ENCODE measurements at regions not wholly inside any gene's neighbourhood (a gene's known extent, or its start where the extent isn't known, plus 50 kb on each side); places are given as distances from the start of the nearest gene placed in this dataset.
A peak's percentile ranks its signal among the peaks of the same experiment; 100 is the strongest.

GRCh38 chr1:58256546-58256945 lies 290.0 kb downstream of the OMA1 start:
- ATAC-seq (replicated peaks; ENCODE audit: extremely low read depth, poor library complexity, severe bottlenecking): no peak
- Mint-ChIP-seq H3K36me3 (ENCODE audit: insufficient read depth) (peaks cover 2% of the 10 kb centered on the region), H3K9me3 (no peaks in the 10 kb centered on the region), H3K27ac (ENCODE audit: low read depth) (no peak overlapping the region), H3K4me3 (no peak overlapping the region), H3K4me1 (no peaks in the 10 kb centered on the region), H3K27me3 (peaks cover 3% of the 10 kb centered on the region)
- no peak for DNase-seq (ENCODE audit: low spot score in 2 of 2)

GRCh38 chr1:58256041-58256440 lies 290.5 kb downstream of the OMA1 start:
- H3K36me3 Mint-ChIP-seq (ENCODE audit: insufficient read depth): peaks cover 2% of the 10 kb centered on the region
- no peaks in the 10 kb centered on the region for H3K4me1 Mint-ChIP-seq
- H3K9me3 Mint-ChIP-seq: no peaks in the 10 kb centered on the region
- H3K4me3 Mint-ChIP-seq: no peak overlapping the region
- no peak for DNase-seq (ENCODE audit: low spot score in 2 of 2)
- ATAC-seq (replicated peaks; ENCODE audit: extremely low read depth, poor library complexity, severe bottlenecking): no peak
- no peak overlapping the region for H3K27ac Mint-ChIP-seq (ENCODE audit: low read depth)
- H3K27me3 Mint-ChIP-seq: peaks cover 8% of the 10 kb centered on the region

GRCh38 chr1:58255192-58255591 lies 291.3 kb downstream of the OMA1 start:
- Mint-ChIP-seq H3K27me3 (peaks cover 10% of the 10 kb centered on the region), H3K36me3 (ENCODE audit: insufficient read depth) (peaks cover 2% of the 10 kb centered on the region), H3K4me1 (no peaks in the 10 kb centered on the region), H3K4me3 (no peak overlapping the region), H3K9me3 (no peaks in the 10 kb centered on the region), H3K27ac (ENCODE audit: low read depth) (no peak overlapping the region)
- ATAC-seq (replicated peaks; ENCODE audit: extremely low read depth, poor library complexity, severe bottlenecking): no peak
- DNase-seq (ENCODE audit: low spot score in 2 of 2): no peak

- H3K27me3 Mint-ChIP-seq: peaks cover 26% of the 10 kb centered on the region
- H3K9me3 Mint-ChIP-seq: no peaks in the 10 kb centered on the region
- H3K4me1 Mint-ChIP-seq: no peaks in the 10 kb centered on the region
- no peak overlapping the region for H3K4me3 Mint-ChIP-seq
- no peak overlapping the region for H3K27ac Mint-ChIP-seq (ENCODE audit: low read depth)
- no peak for ATAC-seq (replicated peaks; ENCODE audit: extremely low read depth, poor library complexity, severe bottlenecking)
- peaks cover 2% of the 10 kb centered on the region for H3K36me3 Mint-ChIP-seq (ENCODE audit: insufficient read depth)
- no peak for DNase-seq (ENCODE audit: low spot score in 2 of 2)
These were observed 295.0 kb downstream of the OMA1 start for GRCh38 chr1:58251430-58252073.

GRCh38 chr1:58250587-58250948 lies 296.0 kb downstream of the OMA1 start:
- H3K4me3 Mint-ChIP-seq: peak overlapping the region; percentile 67
- ATAC-seq (replicated peaks; ENCODE audit: extremely low read depth, poor library complexity, severe bottlenecking) (no peak), DNase-seq (ENCODE audit: low spot score in 2 of 2) (no peak)
- no peaks in the 10 kb centered on the region for H3K4me1 Mint-ChIP-seq
- no peaks in the 10 kb centered on the region for H3K36me3 Mint-ChIP-seq (ENCODE audit: insufficient read depth)
- peaks cover 32% of the 10 kb centered on the region for H3K27me3 Mint-ChIP-seq
- H3K9me3 Mint-ChIP-seq: no peaks in the 10 kb centered on the region
- no peak overlapping the region for H3K27ac Mint-ChIP-seq (ENCODE audit: low read depth)

GRCh38 chr1:58249737-58250586 lies 296.6 kb downstream of the OMA1 start:
- Mint-ChIP-seq H3K9me3 (no peaks in the 10 kb centered on the region), H3K36me3 (ENCODE audit: insufficient read depth) (no peaks in the 10 kb centered on the region), H3K4me1 (no peaks in the 10 kb centered on the region), H3K27ac (ENCODE audit: low read depth) (no peak overlapping the region), H3K4me3 (peak overlapping the region; percentile 67), H3K27me3 (peaks cover 32% of the 10 kb centered on the region)
- DNase-seq (ENCODE audit: low spot score in 2 of 2) (no peak), ATAC-seq (replicated peaks; ENCODE audit: extremely low read depth, poor library complexity, severe bottlenecking) (peak; percentile 24)

- H3K27me3 Mint-ChIP-seq: peaks cover 32% of the 10 kb centered on the region
- H3K4me3 Mint-ChIP-seq: peak overlapping the region; percentile 49
- no peaks in the 10 kb centered on the region for H3K36me3 Mint-ChIP-seq (ENCODE audit: insufficient read depth)
- H3K27ac Mint-ChIP-seq (ENCODE audit: low read depth): no peak overlapping the region
- H3K9me3 Mint-ChIP-seq: no peaks in the 10 kb centered on the region
- DNase-seq (ENCODE audit: low spot score in 2 of 2) (no peak), ATAC-seq (replicated peaks; ENCODE audit: extremely low read depth, poor library complexity, severe bottlenecking) (no peak)
- H3K4me1 Mint-ChIP-seq: no peaks in the 10 kb centered on the region
These were observed 297.2 kb downstream of the OMA1 start for GRCh38 chr1:58249388-58249736.

GRCh38 chr1:58248791-58249190 lies 297.7 kb downstream of the OMA1 start:
- peak overlapping the region; percentile 49 for H3K4me3 Mint-ChIP-seq

GRCh38 chr1:58248072-58248471 lies 298.5 kb downstream of the OMA1 start:
- Mint-ChIP-seq H3K4me3 (no peak overlapping the region), H3K36me3 (ENCODE audit: insufficient read depth) (no peaks in the 10 kb centered on the region), H3K27me3 (peaks cover 32% of the 10 kb centered on the region), H3K9me3 (no peaks in the 10 kb centered on the region), H3K27ac (ENCODE audit: low read depth) (no peak overlapping the region), H3K4me1 (no peaks in the 10 kb centered on the region)
- DNase-seq (ENCODE audit: low spot score in 2 of 2) (no peak), ATAC-seq (replicated peaks; ENCODE audit: extremely low read depth, poor library complexity, severe bottlenecking) (no peak)

More at GRCh38 chr1:58248791-58249190, 297.7 kb downstream of the OMA1 start:
- no peak for DNase-seq (ENCODE audit: low spot score in 2 of 2)
- peaks cover 32% of the 10 kb centered on the region for H3K27me3 Mint-ChIP-seq
- no peaks in the 10 kb centered on the region for H3K4me1 Mint-ChIP-seq
- no peak for ATAC-seq (replicated peaks; ENCODE audit: extremely low read depth, poor library complexity, severe bottlenecking)
- no peaks in the 10 kb centered on the region for H3K36me3 Mint-ChIP-seq (ENCODE audit: insufficient read depth)
- H3K27ac Mint-ChIP-seq (ENCODE audit: low read depth): no peak overlapping the region
- no peaks in the 10 kb centered on the region for H3K9me3 Mint-ChIP-seq

- no peak overlapping the region for H3K27ac Mint-ChIP-seq (ENCODE audit: low read depth)
- no peak for ATAC-seq (replicated peaks; ENCODE audit: extremely low read depth, poor library complexity, severe bottlenecking)
- H3K27me3 Mint-ChIP-seq: peaks cover 29% of the 10 kb centered on the region
- no peak for DNase-seq (ENCODE audit: low spot score in 2 of 2)
- no peaks in the 10 kb centered on the region for H3K36me3 Mint-ChIP-seq (ENCODE audit: insufficient read depth)
- H3K4me3 Mint-ChIP-seq: no peak overlapping the region
- no peaks in the 10 kb centered on the region for H3K9me3 Mint-ChIP-seq
- no peaks in the 10 kb centered on the region for H3K4me1 Mint-ChIP-seq
These were observed 300.0 kb downstream of the OMA1 start for GRCh38 chr1:58246549-58246948.

GRCh38 chr1:58244872-58245271 lies 301.7 kb downstream of the OMA1 start:
- Mint-ChIP-seq H3K27me3 (peaks cover 22% of the 10 kb centered on the region), H3K36me3 (ENCODE audit: insufficient read depth) (no peaks in the 10 kb centered on the region), H3K4me1 (no peaks in the 10 kb centered on the region), H3K27ac (ENCODE audit: low read depth) (no peak overlapping the region), H3K9me3 (no peaks in the 10 kb centered on the region), H3K4me3 (no peak overlapping the region)
- no peak for DNase-seq (ENCODE audit: low spot score in 2 of 2)
- ATAC-seq (replicated peaks; ENCODE audit: extremely low read depth, poor library complexity, severe bottlenecking): no peak

GRCh38 chr1:58238846-58239245 lies 307.7 kb downstream of the OMA1 start:
- H3K4me3 Mint-ChIP-seq: no peak overlapping the region
- H3K27me3 Mint-ChIP-seq: no peaks in the 10 kb centered on the region
- DNase-seq (ENCODE audit: low spot score in 2 of 2): no peak
- H3K27ac Mint-ChIP-seq (ENCODE audit: low read depth): no peak overlapping the region
- no peak for ATAC-seq (replicated peaks; ENCODE audit: extremely low read depth, poor library complexity, severe bottlenecking)
- H3K4me1 Mint-ChIP-seq: no peaks in the 10 kb centered on the region
- no peaks in the 10 kb centered on the region for H3K9me3 Mint-ChIP-seq
- no peaks in the 10 kb centered on the region for H3K36me3 Mint-ChIP-seq (ENCODE audit: insufficient read depth)

GRCh38 chr1:58233729-58234128 lies 312.8 kb downstream of the OMA1 start:
- DNase-seq (ENCODE audit: low spot score in 2 of 2) (no peak), ATAC-seq (replicated peaks; ENCODE audit: extremely low read depth, poor library complexity, severe bottlenecking) (no peak)
- H3K36me3 Mint-ChIP-seq (ENCODE audit: insufficient read depth): no peaks in the 10 kb centered on the region
- no peak overlapping the region for H3K27ac Mint-ChIP-seq (ENCODE audit: low read depth)
- no peak overlapping the region for H3K4me3 Mint-ChIP-seq
- no peaks in the 10 kb centered on the region for H3K4me1 Mint-ChIP-seq
- no peaks in the 10 kb centered on the region for H3K27me3 Mint-ChIP-seq
- H3K9me3 Mint-ChIP-seq: no peaks in the 10 kb centered on the region

Measured in central memory CD8-positive, alpha-beta T cell (primary cell).